Coronary artery (tissue), 2 donors: ENCODE measurements at regions not wholly inside any gene's neighbourhood (a gene's known extent, or its start where the extent isn't known, plus 50 kb on each side); places are given as distances from the start of the nearest gene placed in this dataset.
"Not testable (repeated sequence)": the region's sequence is repeated elsewhere in the genome, so short reads cannot be mapped to it uniquely, and the experiment has no call there.

ENCODE experiments used
- DNase-seq: peaks from one replicate; pipeline ENCODE4 v3.0.0-alpha.2; 2017; ENCODE audit warnings: low spot score
- H3K27ac ChIP-seq, 2 donors: fragments of 200-600 bp; sonication (generic); one replicate each; pipeline ENCODE4 v1.5.1; 2016 to 2019
- H3K4me3 ChIP-seq: fragments of 200-600 bp; sonication (generic); 2 replicates; pipeline ENCODE4 v1.5.1; 2016; ENCODE audit warnings: mild to moderate bottlenecking, moderate library complexity
- TF ChIP-seq, protein P1 (sequence below): fragments of 200-600 bp; sonication (generic); IDR thresholded peaks from one replicate; pipeline ENCODE4 v1.5.1; 2019; ENCODE audit warnings: antibody characterized with exemption

DNA sequence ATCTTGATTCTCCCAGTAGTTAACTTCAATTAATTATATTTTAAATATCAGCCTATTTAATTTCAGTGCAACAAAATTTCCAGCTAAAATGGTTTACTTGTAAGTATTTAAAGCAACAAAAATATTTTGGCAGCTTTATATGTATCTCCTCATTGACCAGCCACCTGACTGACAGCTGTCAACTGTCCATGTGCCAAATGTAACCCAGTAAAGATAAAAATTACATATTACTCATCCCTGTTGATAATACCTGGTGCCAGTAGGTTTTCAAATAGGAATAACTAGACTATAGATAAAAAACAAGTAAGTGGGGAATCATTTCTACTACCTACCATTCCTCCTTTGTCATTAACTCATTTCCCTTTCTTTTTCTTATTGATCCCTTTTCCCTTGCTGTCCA is 341.9 kb downstream of the TYW1 start:
- not testable (repeated sequence) for H3K27ac ChIP-seq, H3K4me3 ChIP-seq, DNase-seq

- TF ChIP-seq, protein P1, sequence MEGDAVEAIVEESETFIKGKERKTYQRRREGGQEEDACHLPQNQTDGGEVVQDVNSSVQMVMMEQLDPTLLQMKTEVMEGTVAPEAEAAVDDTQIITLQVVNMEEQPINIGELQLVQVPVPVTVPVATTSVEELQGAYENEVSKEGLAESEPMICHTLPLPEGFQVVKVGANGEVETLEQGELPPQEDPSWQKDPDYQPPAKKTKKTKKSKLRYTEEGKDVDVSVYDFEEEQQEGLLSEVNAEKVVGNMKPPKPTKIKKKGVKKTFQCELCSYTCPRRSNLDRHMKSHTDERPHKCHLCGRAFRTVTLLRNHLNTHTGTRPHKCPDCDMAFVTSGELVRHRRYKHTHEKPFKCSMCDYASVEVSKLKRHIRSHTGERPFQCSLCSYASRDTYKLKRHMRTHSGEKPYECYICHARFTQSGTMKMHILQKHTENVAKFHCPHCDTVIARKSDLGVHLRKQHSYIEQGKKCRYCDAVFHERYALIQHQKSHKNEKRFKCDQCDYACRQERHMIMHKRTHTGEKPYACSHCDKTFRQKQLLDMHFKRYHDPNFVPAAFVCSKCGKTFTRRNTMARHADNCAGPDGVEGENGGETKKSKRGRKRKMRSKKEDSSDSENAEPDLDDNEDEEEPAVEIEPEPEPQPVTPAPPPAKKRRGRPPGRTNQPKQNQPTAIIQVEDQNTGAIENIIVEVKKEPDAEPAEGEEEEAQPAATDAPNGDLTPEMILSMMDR = no peak
- Histone ChIP-seq H3K27ac (no peak overlapping the region), H3K4me3 (no peak overlapping the region)
- no peak for DNase-seq
These were observed 344.6 kb downstream of the TYW1 start for GRCh38 chr7:67341153-67341768.

GRCh38 chr7:67343114-67343513 is 346.5 kb downstream of the TYW1 start:
- DNase-seq = no peak
- TF ChIP-seq, protein P1 = no peak

GRCh38 chr7:67343572-67343971 is 346.9 kb downstream of the TYW1 start:
- DNase-seq = no peak
- TF ChIP-seq, protein P1 = no peak
- Histone ChIP-seq H3K27ac (no peak overlapping the region), H3K4me3 (no peak overlapping the region)

More at GRCh38 chr7:67343114-67343513, 346.5 kb downstream of the TYW1 start:
- Histone ChIP-seq H3K27ac (no peak overlapping the region), H3K4me3 (no peak overlapping the region)

- Histone ChIP-seq H3K27ac (no peak overlapping the region), H3K4me3 (no peak overlapping the region)
- TF ChIP-seq, protein P1 = no peak
- DNase-seq = no peak
These were observed 348.0 kb downstream of the TYW1 start for GRCh38 chr7:67344481-67345193.

DNA sequence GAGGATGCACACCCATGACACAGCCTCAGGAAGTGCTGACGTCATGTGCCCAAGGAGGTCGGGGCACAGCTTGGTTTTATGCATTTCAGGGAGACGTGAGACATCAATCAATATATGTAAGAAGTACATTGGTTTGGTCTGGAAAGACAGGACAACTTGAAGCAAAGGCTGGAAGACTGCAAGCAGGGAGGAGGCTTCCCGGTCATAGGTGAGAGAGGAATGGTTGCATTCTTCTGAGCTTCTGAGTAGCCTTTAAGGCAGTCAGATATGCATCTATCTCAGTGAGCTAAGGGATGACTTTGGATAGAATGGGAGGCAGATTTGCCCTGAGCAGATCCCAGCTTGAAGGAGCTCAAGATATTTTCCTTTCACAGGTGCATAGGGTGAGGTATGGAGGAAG is 349.5 kb downstream of the TYW1 start:
- TF ChIP-seq, protein P1 = no peak
- DNase-seq = peak; percentile 16
- Histone ChIP-seq H3K4me3 (no peak overlapping the region), H3K27ac (no peak overlapping the region)

DNA sequence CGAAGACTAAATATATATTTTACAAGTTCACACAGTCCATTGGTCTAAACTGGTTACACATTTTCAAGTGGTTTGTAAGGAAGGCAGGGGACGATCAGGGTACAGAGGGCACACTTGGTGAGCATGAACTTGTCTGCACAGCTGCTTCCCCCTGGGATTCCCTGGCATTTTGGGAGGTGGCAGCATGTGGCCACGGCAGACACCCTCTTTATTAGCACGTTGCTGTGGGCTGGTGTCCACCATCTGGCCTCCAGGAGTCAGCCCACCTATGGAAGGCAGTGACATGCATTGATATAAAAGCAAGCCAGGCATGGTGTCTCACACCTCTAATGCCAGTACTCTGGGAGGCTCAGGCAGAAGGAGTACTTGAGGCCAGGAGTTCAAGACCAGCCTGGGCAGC is 350.2 kb downstream of the TYW1 start:
- TF ChIP-seq, protein P1 = no peak
- Histone ChIP-seq H3K4me3 (no peak overlapping the region), H3K27ac (no peak overlapping the region)
- DNase-seq = peak; percentile 31
